Suprapubic skin (tissue), 4 donors: ENCODE measurements at regions not wholly inside any gene's neighbourhood (a gene's known extent, or its start where the extent isn't known, plus 50 kb on each side); places are given as distances from the start of the nearest gene placed in this dataset.

Source experiments
- DNase-seq, 2 donors: peaks; one replicate each; pipeline ENCODE4 v3.0.0-alpha.2; 2019; ENCODE audit warnings: low spot score in 2 of 2
- H3K27ac ChIP-seq: fragments of 200-600 bp; sonication (generic); one replicate; pipeline ENCODE4 v1.5.1; 2019
- H3K27me3 ChIP-seq: fragments of 200-600 bp; sonication (generic); one replicate; pipeline ENCODE4 v1.5.1; 2019
- H3K36me3 ChIP-seq: fragments of 200-600 bp; sonication (generic); one replicate; pipeline ENCODE4 v1.5.1; 2019
- H3K4me1 ChIP-seq: fragments of 200-600 bp; sonication (generic); one replicate; pipeline ENCODE4 v1.5.1; 2019
- H3K4me3 ChIP-seq: fragments of 200-600 bp; sonication (generic); one replicate; pipeline ENCODE4 v1.5.1; 2019; ENCODE audit warnings: mild to moderate bottlenecking
- H3K9me3 ChIP-seq: fragments of 200-600 bp; sonication (generic); one replicate; pipeline ENCODE4 v1.5.1; 2019
- CTCF ChIP-seq, 2 donors: fragments of 200-600 bp in 1 of 2; fragments of 450-650 bp in 1 of 2; sonication (generic) in 1 of 2; IDR thresholded peaks; one replicate each; pipeline ENCODE4 v1.5.1; 2016 to 2019; ENCODE audit warnings: antibody characterized with exemption in 2 of 2, mild to moderate bottlenecking in 1 of 2, moderate library complexity in 1 of 2
- EP300 ChIP-seq: sonication (generic); formaldehyde crosslinking; IDR thresholded peaks from one replicate; pipeline ENCODE4 v1.6.1; 2017; ENCODE audit warnings: antibody characterized with exemption
- POLR2A ChIP-seq, 2 donors: fragments of 450-650 bp; IDR thresholded peaks; one replicate each; pipeline ENCODE4 v1.6.1; 2017; ENCODE audit warnings: antibody characterized with exemption in 2 of 2, mild to moderate bottlenecking in 2 of 2, moderate library complexity in 2 of 2
- POLR2AphosphoS5 ChIP-seq, 3 donors: sonication (generic); formaldehyde crosslinking; IDR thresholded peaks; one replicate each; pipeline ENCODE4 v1.6.1; 2017; ENCODE audit warnings: antibody characterized with exemption in 3 of 3
- WGBS: methylation state at CpG from one replicate; pipeline ENCODE4 v1.1.5; 2018; 5-methylcytosine and 5-hydroxymethylcytosine counted together

GRCh38 chr1:48121955-48122354 lies 100.6 kb upstream of the SLC5A9 start:
- no peak for DNase-seq
- H3K27ac ChIP-seq, result no peak overlapping the region
- H3K36me3 ChIP-seq, result no peaks in the 10 kb centered on the region
- H3K4me3 ChIP-seq, result no peak overlapping the region
- H3K9me3 ChIP-seq, result no peaks in the 10 kb centered on the region
- no peak for TF ChIP-seq POLR2A (IDR thresholded peaks at IDR 0.05)
- TF ChIP-seq EP300, result no peak
- no peak for TF ChIP-seq CTCF (IDR thresholded peaks at IDR 0.05)
- 34% methylated on average over 4 of the region's 4 CpGs for WGBS
- H3K27me3 ChIP-seq, result no peaks in the 10 kb centered on the region
- H3K4me1 ChIP-seq, result peaks cover 3% of the 10 kb centered on the region

DNA sequence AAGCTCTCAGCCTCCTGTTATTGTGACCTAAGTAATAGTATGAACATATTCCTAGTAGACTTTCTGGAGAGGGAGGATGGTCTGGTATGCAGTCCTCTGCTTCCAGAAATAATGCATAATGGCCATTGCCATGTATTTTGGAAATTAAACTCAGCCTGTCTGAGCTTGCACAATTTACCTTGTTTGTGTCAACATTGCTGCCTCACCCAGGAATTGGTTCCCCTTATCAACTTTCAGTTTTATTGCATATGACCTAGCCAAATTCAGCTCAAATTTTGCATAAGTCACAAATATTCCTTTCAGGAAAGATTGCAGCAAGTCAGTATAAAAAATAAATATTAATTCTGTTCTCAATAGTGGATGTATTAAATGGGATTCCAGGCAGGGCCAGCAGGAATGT lies 101.9 kb upstream of the SLC5A9 start:
- Histone ChIP-seq H3K9me3 (no peaks in the 10 kb centered on the region), H3K4me3 (no peak overlapping the region)
- DNase-seq, result no peak

GRCh38 chr1:48115835-48116234 lies 106.7 kb upstream of the SLC5A9 start:
- Histone ChIP-seq H3K9me3 (no peaks in the 10 kb centered on the region), H3K27me3 (peaks cover 3% of the 10 kb centered on the region), H3K4me1 (no peaks in the 10 kb centered on the region), H3K36me3 (no peaks in the 10 kb centered on the region), H3K27ac (no peak overlapping the region), H3K4me3 (no peak overlapping the region)
- no peak for DNase-seq
- no peak for TF ChIP-seq CTCF (IDR thresholded peaks at IDR 0.05)
- no peak for TF ChIP-seq EP300
- no peak for TF ChIP-seq POLR2AphosphoS5 (IDR thresholded peaks at IDR 0.05)
- no peak for TF ChIP-seq POLR2A (IDR thresholded peaks at IDR 0.05)

More for the DNA sequence above, 101.9 kb upstream of the SLC5A9 start:
- Histone ChIP-seq H3K27me3 (no peaks in the 10 kb centered on the region), H3K4me1 (peaks cover 3% of the 10 kb centered on the region), H3K36me3 (no peaks in the 10 kb centered on the region), H3K27ac (no peak overlapping the region)
- no peak for TF ChIP-seq POLR2A (IDR thresholded peaks at IDR 0.05)
- no peak for TF ChIP-seq CTCF (IDR thresholded peaks at IDR 0.05)
- no peak for TF ChIP-seq EP300
- TF ChIP-seq POLR2AphosphoS5 (IDR thresholded peaks at IDR 0.05), result no peak

DNA sequence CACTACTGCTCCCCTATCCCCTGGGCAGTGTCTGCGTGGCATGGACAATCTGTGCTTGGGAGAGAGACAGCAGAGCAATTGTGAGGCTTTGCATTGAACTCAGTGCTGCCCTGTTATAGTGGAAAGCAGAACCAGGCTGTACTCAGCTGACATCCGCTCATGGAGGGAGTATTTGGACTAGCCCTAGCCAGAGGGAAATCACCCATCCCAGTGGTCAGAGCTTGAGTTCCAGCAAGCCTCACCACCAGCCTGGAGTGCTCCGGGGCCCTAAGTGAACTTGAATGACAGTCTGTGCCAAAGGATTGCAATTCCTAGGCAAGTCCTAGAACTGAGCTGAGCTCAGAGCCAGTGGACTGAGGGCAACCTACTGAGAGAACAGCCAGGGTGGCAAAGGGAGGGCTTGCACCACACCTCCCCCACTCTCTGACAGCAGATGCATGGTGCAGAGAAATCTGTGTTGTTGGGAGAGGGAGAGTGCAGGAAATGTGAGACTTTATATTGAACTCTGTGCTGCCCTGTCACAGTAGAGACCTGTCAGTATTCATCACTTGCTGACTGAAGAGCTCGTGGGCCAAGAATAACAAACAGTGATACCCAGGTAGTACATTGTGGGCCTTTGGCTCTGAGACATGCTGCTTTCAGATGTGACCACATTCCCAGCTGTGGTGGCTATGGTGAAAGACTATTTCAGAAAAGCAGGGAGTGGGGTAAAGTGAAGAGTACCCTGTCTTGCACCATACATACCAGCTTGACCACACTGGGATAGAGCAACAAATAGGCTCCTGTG lies 107.7 kb upstream of the SLC5A9 start:
- TF ChIP-seq EP300 (no peak), POLR2AphosphoS5 (IDR thresholded peaks at IDR 0.05) (no peak), POLR2A (IDR thresholded peaks at IDR 0.05) (no peak), CTCF (IDR thresholded peaks at IDR 0.05) (no peak)
- Histone ChIP-seq H3K27ac (no peak overlapping the region), H3K4me3 (no peak overlapping the region), H3K36me3 (no peaks in the 10 kb centered on the region), H3K27me3 (peaks cover 3% of the 10 kb centered on the region), H3K9me3 (no peaks in the 10 kb centered on the region), H3K4me1 (no peaks in the 10 kb centered on the region)
- WGBS, result 60% methylated on average over 4 of the region's 4 CpGs
- DNase-seq, result no peak

- 20% methylated on average over 6 of the region's 6 CpGs for WGBS
- Histone ChIP-seq H3K27ac (no peak overlapping the region), H3K4me3 (no peak overlapping the region), H3K27me3 (peaks cover 1% of the 10 kb centered on the region), H3K4me1 (no peaks in the 10 kb centered on the region), H3K36me3 (no peaks in the 10 kb centered on the region), H3K9me3 (no peaks in the 10 kb centered on the region)
- no peak for TF ChIP-seq POLR2A (IDR thresholded peaks at IDR 0.05)
- TF ChIP-seq CTCF (IDR thresholded peaks at IDR 0.05), result peak; percentile 46 to 82
- TF ChIP-seq POLR2AphosphoS5 (IDR thresholded peaks at IDR 0.05), result no peak
- DNase-seq, result no peak
Measured at GRCh38 chr1:48109390-48110013, 112.3 kb upstream of the TRABD2B start.
